AG20443 (cell line): ENCODE measurements at regions not wholly inside any gene's neighbourhood (a gene's known extent, or its start where the extent isn't known, plus 50 kb on each side); places are given as distances from the start of the nearest gene placed in this dataset.

Experiments
- DNase-seq: peaks from one replicate; pipeline ENCODE4 v3.0.0; 2012; ENCODE audit warnings: low spot score, mixed read lengths

GRCh38 chr6:75546381-75546780 is 52.8 kb upstream of the FILIP1 start:
- peak; percentile 25 for DNase-seq

- no peak for DNase-seq
These were observed 51.0 kb upstream of the SENP6 start for GRCh38 chr6:75550544-75551167.

- no peak for DNase-seq
These were observed 50.2 kb upstream of the SENP6 start for GRCh38 chr6:75551367-75551952.
